ENCODE measurements at regions not wholly inside any gene's neighbourhood (a gene's known extent, or its start where the extent isn't known, plus 50 kb on each side); places are given as distances from the start of the nearest gene placed in this dataset.

GRCh38 chr22:27293721-27294445 is 507.7 kb downstream of the MN1 start (continued):
- no peak for TF ChIP-seq BACH1 (IDR thresholded peaks at IDR 0.05; ENCODE audit: low read length)
- no peak for TF ChIP-seq CBX8 (IDR thresholded peaks at IDR 0.05; ENCODE audit: borderline replicate concordance, low read depth, low read length)
- TF ChIP-seq CBX5 (IDR thresholded peaks at IDR 0.05; ENCODE audit: low read depth, low read length): no peak
- TF ChIP-seq TAF7 (optimal IDR thresholded peaks at IDR 0.05; ENCODE audit: borderline replicate concordance, low read depth, low read length): no peak
- no peak for TF ChIP-seq NRF1 (IDR thresholded peaks at IDR 0.05; ENCODE audit: low read depth, low read length)
- no peak for TF ChIP-seq EZH2 (IDR thresholded peaks at IDR 0.05; ENCODE audit: low read depth, low read length, severe bottlenecking)

Data from H1 (cell line).